K562 (cell line): ENCODE measurements at regions not wholly inside any gene's neighbourhood (a gene's known extent, or its start where the extent isn't known, plus 50 kb on each side); places are given as distances from the start of the nearest gene placed in this dataset.

Experiments used
- ARID2 ChIP-seq: fragments of 450-650 bp; IDR thresholded peaks from 2 replicates; pipeline ENCODE4 v1.6.1; 2017; ENCODE audit warnings: antibody characterized with exemption, mild to moderate bottlenecking
- HNRNPH1 ChIP-seq: fragments of 200-400 bp; formaldehyde crosslinking; optimal IDR thresholded peaks from 2 replicates; pipeline ENCODE3; 2017; ENCODE audit warnings: low read depth, mild to moderate bottlenecking, low read length, moderate library complexity
- JUN ChIP-seq, 2 experiments: sonication (generic) in 1 of 2; formaldehyde crosslinking in 1 of 2; IDR thresholded peaks; 2 replicates each; pipeline versions ENCODE4 v1.6.1 to v1.8.0; 2012 to 2022; ENCODE audit warnings: borderline replicate concordance in 2 of 2, mild to moderate bottlenecking in 2 of 2, improper control_type of control experiment in 1 of 2, low read depth in 1 of 2, low read length in 1 of 2, missing genetic modification reagents in 1 of 2
- SMAD2 ChIP-seq: fragments of 150-350 bp; IDR thresholded peaks from 2 replicates; pipeline ENCODE4 v1.6.1; 2014; ENCODE audit warnings: low read depth, mild to moderate bottlenecking, low read length
- ZNF282 ChIP-seq: sonication (generic); formaldehyde crosslinking; IDR thresholded peaks from 2 replicates; pipeline ENCODE4 v1.8.1; 2023; ENCODE audit warnings: missing genetic modification reagents

GRCh38 chr10:35857860-35858259 is 215.8 kb upstream of the FZD8 start:
- TF ChIP-seq HNRNPH1 (no peak), ARID2 (no peak), JUN (IDR thresholded peaks at IDR 0.05; ENCODE audit: borderline replicate concordance, low read depth, low read length) (no peak), JUN (CRISPR knock-in tag; IDR thresholded peaks at IDR 0.05; ENCODE audit: borderline replicate concordance) (no peak), ZNF282 (CRISPR knock-in tag) (no peak), SMAD2 (no peak)
